GM18511 (cell line): ENCODE measurements at regions not wholly inside any gene's neighbourhood (a gene's known extent, or its start where the extent isn't known, plus 50 kb on each side); places are given as distances from the start of the nearest gene placed in this dataset.
A peak's percentile ranks its signal among the peaks of the same experiment; 100 is the strongest.
"Not testable (repeated sequence)": the region's sequence is repeated elsewhere in the genome, so short reads cannot be mapped to it uniquely, and the experiment has no call there.

ENCODE experiments used
- ATAC-seq: cut with Tn5 transposase; IDR thresholded peaks from one replicate; pipeline ENCODE4 v1.9.1; 2021; ENCODE audit warnings: mild to moderate bottlenecking, moderate library complexity; ENCODE audit not compliant: unreplicated experiment

DNA sequence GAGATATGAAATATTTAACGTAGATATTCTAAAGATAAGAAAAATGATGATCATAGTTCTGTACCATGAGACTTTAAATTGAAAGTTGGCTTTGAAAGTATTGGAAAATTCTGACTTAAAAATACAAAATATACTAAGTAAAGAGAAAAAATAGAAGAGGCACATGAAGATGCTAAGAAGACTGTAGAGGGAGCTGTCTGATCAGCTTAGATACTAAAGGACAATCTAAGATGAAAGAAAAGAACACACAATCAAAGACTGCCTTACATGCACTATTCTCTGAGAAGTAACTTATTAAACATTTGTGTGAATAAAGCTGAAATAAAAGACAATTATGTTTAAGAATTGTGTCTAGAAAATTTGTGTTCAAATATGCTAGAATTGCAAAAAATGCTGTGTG is 55.1 kb downstream of the RBMXL2 start:
- ATAC-seq = no peak

DNA sequence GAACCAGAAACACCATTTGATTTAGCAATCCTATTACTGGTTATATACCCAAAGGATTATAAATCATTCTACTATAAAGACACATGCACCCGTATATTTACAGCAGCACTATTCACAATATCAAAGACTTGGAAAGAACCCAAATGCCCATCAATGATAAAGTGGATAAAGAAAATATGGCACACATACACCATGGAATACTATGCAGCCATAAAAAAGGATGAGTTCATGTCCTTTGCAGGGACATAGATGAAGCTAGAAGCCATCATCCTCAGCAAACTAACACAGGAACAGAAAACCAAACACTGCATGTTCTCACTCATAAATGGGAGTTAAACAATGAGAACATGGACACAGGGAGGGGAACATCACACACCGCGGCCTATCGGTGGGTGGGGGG is 61.3 kb downstream of the RBMXL2 start:
- ATAC-seq = not testable (repeated sequence)

DNA sequence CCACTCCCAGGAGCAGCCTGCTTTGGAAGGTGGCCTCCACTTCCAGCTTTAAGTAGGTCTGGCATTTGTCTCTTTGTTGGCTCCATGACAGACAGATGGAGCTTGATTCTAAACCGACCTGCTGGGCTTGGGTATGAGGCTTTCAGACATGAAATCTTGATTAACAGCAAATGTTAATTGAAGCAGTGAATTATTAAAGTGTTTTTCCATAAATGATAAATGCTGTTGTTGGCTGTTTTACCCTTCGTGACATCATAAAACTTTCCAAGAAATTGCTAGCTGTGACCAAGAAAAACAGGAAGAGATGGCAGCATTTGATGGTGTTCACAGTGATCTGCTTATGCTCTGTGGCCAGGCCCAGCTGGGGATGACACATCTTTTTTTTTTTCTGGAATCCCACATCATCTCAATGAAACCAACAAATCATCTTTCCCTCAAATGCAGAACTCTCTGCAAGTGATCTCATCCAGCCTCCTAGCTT is 66.1 kb downstream of the RBMXL2 start:
- ATAC-seq = no peak

DNA sequence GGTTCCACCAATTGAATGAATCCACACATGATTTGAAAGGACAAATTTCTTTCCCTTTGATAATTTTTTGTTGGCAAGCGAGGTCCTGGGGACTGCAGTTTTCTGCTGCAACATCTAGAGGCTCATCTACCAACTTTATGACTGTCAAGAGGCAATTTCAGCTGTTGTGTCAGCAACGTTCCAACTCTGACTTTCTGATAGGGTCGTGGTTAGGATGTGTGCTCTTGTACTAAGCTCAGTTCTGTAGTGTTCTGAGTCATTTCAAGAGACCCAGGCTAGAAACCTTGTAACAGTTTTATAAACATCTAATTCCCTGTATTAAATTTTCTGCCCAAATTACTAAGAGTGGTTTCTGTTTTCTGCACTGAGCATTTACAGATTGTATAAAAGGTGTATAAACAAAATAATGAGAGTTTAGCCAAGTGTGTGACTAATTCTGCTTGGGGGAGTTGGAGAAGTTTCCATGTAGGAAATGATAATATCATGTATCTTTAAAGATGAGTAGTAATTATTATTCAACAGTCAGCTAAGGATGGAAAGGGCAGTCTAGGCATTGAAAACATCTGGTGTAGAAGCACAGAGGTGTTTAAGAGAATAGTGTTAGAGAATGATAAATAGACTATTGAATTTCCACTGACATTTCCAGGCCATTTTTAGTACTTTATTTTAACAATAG is 72.2 kb downstream of the RBMXL2 start:
- peak; percentile 59 for ATAC-seq

- no peak for ATAC-seq
These were observed 77.1 kb downstream of the RBMXL2 start for GRCh38 chr11:7165911-7166310.

DNA sequence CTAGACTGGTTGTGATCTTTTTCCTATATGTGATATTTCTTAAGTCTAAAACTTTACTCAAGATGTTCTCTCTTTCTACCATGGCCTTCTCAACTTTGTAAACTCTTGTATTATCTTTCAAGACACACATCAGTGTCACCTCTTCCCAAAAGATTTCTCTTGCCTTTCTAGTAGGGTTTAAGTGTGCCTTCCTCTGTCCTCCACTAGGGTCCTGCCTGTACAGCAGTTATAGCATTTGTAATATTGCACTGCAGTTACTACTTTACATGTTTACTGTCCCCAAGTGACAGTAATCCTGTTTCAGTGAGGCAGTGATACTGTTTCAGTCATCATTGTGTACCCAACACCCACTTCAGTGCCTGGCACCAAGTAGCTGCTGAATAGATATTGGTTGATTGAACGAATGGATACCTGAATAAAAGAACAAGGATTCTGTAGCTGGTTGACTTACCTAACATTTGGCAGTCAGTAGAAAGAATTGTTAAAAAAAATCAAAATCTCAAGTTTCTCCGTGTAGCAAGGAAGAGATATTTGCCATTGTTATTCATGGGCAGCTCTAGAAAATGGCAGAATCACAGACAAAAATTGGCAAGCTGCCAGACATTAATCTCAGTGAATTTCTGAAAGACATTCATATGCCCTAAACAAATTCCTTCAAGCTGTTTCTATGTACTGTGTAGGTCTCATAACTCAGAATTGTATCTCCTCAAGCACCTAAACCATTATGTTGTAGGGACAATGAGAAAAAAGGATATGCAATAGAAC is 79.4 kb downstream of the RBMXL2 start:
- no peak for ATAC-seq

GRCh38 chr11:7168741-7168990 is 79.9 kb downstream of the RBMXL2 start:
- ATAC-seq = no peak

DNA sequence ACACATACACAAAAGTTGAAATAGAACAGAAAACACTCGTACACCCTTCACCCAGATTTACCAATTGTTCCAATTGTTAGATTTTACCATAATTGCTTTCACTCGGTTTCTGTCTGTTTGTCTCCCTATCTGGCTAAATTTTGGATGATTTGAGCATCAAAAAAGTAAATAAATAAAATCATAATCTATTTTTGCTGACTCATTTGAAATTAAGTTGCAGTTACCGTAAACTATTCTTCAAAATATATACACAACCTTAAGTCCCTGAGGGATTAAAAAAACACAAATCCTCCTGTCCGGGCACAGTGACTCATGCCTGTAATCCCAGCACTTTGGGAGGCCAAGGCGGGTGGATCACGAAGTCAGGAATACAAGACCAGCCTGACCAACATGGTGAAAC is 81.3 kb upstream of the SYT9 start:
- ATAC-seq = no peak

DNA sequence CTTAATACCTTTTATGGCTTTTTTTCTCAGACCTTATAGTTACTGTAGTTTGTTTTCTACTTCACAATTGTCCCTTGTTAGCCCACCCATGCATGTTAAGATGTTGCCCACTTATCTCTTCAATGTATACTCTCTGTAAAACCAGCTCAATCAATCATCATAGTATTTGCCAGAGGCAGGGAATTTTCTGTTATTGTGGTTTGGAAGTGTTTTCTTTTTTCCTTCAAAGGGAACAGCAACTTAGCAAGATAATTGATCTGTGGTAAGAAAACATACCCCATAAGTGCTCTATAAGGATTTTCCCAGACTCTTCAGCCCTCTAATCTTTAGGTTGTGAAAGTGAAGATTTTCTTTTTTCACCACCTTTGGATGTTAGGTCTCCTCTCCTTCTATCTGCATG is 76.7 kb upstream of the SYT9 start:
- no peak for ATAC-seq

DNA sequence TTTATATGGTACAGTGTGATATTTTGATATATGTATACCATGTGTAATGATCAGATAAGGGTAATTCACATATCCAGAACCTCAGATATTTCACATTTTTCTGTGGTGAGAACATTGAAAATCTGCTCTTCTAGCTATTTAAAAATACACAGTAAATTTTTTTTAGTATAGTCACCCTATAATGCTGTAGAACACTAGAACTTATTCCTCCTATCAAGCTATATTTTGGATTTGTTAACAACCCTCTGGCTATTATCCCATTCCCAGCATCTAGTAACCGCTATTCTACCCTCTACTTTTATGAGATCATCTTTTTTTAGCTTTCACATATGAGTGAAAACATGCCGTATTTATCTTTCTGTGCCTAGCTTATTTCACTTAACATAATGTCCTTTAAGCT is 65.5 kb upstream of the SYT9 start:
- no peak for ATAC-seq

DNA sequence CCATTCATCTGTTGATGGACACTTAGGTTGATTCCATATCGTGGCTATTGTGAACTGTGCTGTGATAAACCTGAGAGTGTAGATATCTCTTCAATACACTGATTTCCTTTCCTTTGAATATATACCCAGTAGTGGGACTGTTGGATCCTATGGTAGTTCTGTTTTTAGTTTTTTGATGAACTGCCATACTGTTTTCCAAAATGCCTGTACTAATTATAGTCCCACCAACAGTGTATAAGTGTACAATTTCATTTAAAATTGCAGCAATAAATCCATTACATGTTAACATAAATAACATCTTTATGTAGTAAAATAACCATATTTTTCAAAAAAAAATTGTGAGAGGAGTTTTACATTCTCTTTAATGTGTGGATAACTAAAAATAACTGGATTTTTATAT is 65.0 kb upstream of the SYT9 start:
- ATAC-seq = no peak

- not testable (repeated sequence) for ATAC-seq
These were observed 58.9 kb upstream of the SYT9 start for GRCh38 chr11:7192785-7193184.

DNA sequence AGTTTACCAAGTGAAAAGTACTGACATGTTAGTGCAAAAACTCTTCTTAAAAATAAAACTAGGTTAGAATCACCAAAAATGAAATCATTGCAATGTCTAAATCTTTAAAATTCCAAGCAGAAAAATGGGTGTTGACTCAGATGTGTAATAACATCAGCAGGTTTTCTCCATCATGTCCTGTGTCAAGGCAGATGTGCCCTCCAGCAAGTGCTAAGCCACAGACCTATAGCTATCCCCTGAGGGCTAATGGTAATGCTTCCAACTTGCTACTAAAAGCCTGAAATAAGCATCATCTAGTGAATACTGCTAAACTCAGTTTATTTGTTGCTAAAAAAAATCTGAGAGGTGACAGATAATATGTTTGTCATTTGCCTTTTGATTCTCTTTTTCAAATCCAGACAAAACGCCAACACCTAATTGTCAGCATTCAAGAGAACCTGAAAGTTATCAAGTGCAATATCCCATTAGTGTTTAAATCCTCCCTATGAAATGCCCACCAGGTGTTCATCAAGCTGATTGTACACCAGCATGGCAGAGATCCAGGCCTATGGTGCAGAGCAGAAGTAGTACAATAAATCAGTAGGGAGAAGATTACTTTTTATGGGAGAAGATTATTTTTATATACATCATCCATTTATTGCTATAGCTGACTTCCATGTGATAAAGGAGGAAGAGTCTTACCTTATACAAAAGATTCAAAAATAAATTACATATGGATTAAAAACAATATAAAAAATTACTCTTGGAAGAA is 55.1 kb upstream of the SYT9 start:
- ATAC-seq = no peak

GRCh38 chr11:7197469-7197868 is 54.2 kb upstream of the SYT9 start:
- no peak for ATAC-seq
